22Rv1 (cell line): ENCODE measurements at regions not wholly inside any gene's neighbourhood (a gene's known extent, or its start where the extent isn't known, plus 50 kb on each side); places are given as distances from the start of the nearest gene placed in this dataset.
"Not testable (repeated sequence)": the region's sequence is repeated elsewhere in the genome, so short reads cannot be mapped to it uniquely, and the experiment has no call there.

Experiments used
- H3K27ac ChIP-seq: fragments of 450-650 bp; 2 replicates; pipeline ENCODE4 v1.5.1; 2017
- ZFX ChIP-seq: fragments of 450-650 bp; IDR thresholded peaks from 2 replicates; pipeline ENCODE4 v1.6.1; 2017; ENCODE audit warnings: antibody characterized with exemption, borderline replicate concordance
- TF ChIP-seq, protein P1 (sequence below): fragments of 450-650 bp; IDR thresholded peaks from 2 replicates; pipeline ENCODE4 v1.5.1; 2017; ENCODE audit warnings: mild to moderate bottlenecking

GRCh38 chr6:4725136-4725760 is 51.0 kb upstream of the CDYL start:
- H3K27ac ChIP-seq = not testable (repeated sequence)

GRCh38 chr6:4724727-4725126 is 51.5 kb upstream of the CDYL start:
- not testable (repeated sequence) for H3K27ac ChIP-seq

GRCh38 chr6:4723383-4723782 is 52.8 kb upstream of the CDYL start:
- H3K27ac ChIP-seq = no peak overlapping the region
- TF ChIP-seq, protein P1, sequence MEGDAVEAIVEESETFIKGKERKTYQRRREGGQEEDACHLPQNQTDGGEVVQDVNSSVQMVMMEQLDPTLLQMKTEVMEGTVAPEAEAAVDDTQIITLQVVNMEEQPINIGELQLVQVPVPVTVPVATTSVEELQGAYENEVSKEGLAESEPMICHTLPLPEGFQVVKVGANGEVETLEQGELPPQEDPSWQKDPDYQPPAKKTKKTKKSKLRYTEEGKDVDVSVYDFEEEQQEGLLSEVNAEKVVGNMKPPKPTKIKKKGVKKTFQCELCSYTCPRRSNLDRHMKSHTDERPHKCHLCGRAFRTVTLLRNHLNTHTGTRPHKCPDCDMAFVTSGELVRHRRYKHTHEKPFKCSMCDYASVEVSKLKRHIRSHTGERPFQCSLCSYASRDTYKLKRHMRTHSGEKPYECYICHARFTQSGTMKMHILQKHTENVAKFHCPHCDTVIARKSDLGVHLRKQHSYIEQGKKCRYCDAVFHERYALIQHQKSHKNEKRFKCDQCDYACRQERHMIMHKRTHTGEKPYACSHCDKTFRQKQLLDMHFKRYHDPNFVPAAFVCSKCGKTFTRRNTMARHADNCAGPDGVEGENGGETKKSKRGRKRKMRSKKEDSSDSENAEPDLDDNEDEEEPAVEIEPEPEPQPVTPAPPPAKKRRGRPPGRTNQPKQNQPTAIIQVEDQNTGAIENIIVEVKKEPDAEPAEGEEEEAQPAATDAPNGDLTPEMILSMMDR = no peak
- TF ChIP-seq ZFX = no peak

DNA sequence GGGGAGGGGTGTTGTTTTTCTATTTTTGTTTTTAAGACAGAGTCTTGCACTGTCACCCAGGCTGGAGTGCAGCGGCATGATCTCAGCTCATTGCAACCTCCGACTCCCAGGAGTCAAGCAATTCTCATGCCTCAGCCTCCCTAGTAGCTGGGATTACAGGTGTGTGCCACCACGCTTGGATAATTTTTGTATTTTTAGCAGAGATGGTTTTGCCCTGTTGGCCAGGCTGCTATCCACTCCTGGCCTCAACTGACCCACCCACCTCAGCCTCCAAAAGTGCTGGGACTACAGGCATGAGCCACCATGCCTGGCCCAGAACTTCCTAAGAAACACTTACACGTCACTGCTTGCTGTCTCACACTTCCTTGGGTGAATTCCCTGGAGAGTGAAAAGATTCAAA is 54.8 kb upstream of the CDYL start:
- H3K27ac ChIP-seq = not testable (repeated sequence)

GRCh38 chr6:4719491-4719890 is 56.7 kb upstream of the CDYL start:
- TF ChIP-seq, protein P1 = no peak
- TF ChIP-seq ZFX = no peak
- no peak overlapping the region for H3K27ac ChIP-seq

DNA sequence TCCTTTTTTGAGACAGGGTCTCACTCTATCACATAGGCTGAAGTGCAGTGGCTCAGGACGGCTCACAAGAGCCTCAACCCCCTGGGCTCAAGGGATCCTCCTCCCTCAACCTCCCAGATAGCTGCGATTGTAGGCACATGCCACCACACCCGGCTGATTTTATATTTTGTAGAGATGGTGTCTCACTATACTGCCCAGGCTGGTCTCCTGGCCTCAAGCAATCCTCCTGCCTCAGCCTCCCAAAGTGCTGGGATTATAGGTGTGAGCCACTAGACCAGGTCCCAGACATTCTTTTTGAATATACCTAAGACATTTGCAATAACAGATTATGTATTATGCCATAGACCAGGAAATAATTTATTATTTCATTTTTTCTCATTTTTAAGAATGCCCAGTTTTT is 58.3 kb upstream of the CDYL start:
- H3K27ac ChIP-seq = no peak overlapping the region
- TF ChIP-seq ZFX = no peak
- TF ChIP-seq, protein P1 = no peak

- no peak for TF ChIP-seq ZFX
- TF ChIP-seq, protein P1 = no peak
- H3K27ac ChIP-seq = no peak overlapping the region
Measured at GRCh38 chr6:4717124-4717523, 59.1 kb upstream of the CDYL start.

GRCh38 chr6:4714961-4715501 is 61.2 kb upstream of the CDYL start:
- TF ChIP-seq, protein P1 = no peak
- TF ChIP-seq ZFX = no peak
- no peak overlapping the region for H3K27ac ChIP-seq

DNA sequence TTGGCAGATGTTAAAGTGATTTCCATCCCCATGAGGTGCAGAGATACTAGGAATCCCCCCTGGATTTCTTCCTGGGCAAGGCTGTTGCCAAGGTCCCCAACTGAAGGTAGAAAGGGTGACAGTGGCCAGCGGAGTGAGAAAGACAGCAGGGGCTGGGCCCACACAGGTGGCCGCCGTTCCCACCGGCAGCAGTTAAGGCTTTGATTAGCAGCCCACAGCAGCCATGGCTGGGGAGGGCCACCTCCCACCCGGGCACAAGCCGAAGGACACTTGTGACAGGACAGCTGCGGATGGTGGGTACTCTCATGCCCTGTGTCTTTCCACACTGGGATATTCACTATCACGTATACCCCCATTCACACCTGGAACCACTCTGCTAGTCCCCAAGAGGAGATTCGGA is 63.9 kb upstream of the CDYL start:
- TF ChIP-seq ZFX = no peak
- TF ChIP-seq, protein P1 = no peak
- no peak overlapping the region for H3K27ac ChIP-seq
